Liver (tissue), 8 donors: ENCODE measurements at regions not wholly inside any gene's neighbourhood (a gene's known extent, or its start where the extent isn't known, plus 50 kb on each side); places are given as distances from the start of the nearest gene placed in this dataset.

ENCODE experiments used
- DNase-seq: peaks from one replicate; pipeline ENCODE4 v3.0.0-alpha.2; 2017; ENCODE audit warnings: low spot score
- H3K27ac ChIP-seq, 2 donors: one replicate each; pipeline ENCODE4 v1.7.0; 2013; ENCODE audit warnings: inconsistent platforms in 2 of 2, low read length in 2 of 2, control low read depth in 1 of 2, low read depth in 1 of 2, mild to moderate bottlenecking in 1 of 2
- H3K27me3 ChIP-seq, 4 donors: one replicate each; pipeline versions ENCODE4 v1.6.1 to v1.7.0; 2013; ENCODE audit warnings: low read length in 3 of 4, inconsistent platforms in 1 of 4, mild to moderate bottlenecking in 1 of 4, moderate library complexity in 1 of 4; ENCODE audit not compliant: control insufficient read depth in 4 of 4, insufficient read depth in 4 of 4
- H3K36me3 ChIP-seq, 4 donors: one replicate each; pipeline versions ENCODE4 v1.6.1 to v1.7.0; 2013; ENCODE audit warnings: low read length in 3 of 4, mild to moderate bottlenecking in 3 of 4, low read depth in 1 of 4, moderate library complexity in 1 of 4; ENCODE audit not compliant: control insufficient read depth in 4 of 4, insufficient read depth in 3 of 4
- H3K4me1 ChIP-seq, 4 donors: one replicate each; pipeline versions ENCODE4 v1.6.1 to v1.7.0; 2013; ENCODE audit warnings: low read length in 3 of 4, mild to moderate bottlenecking in 3 of 4, moderate library complexity in 1 of 4; ENCODE audit not compliant: control insufficient read depth in 4 of 4, insufficient read depth in 4 of 4
- H3K4me3 ChIP-seq, 3 donors: one replicate each; pipeline versions ENCODE4 v1.6.1 to v1.7.0; 2013; ENCODE audit warnings: low read length in 3 of 3, control low read depth in 1 of 3, low read depth in 1 of 3, mild to moderate bottlenecking in 1 of 3
- H3K9ac ChIP-seq, 2 donors: one replicate each; pipeline ENCODE4 v1.7.0; 2013; ENCODE audit warnings: low read length in 2 of 2, mild to moderate bottlenecking in 2 of 2, moderate library complexity in 2 of 2, control low read depth in 1 of 2, low read depth in 1 of 2
- H3K9me3 ChIP-seq, 4 donors: one replicate each; pipeline versions ENCODE4 v1.6.1 to v1.7.0; 2013; ENCODE audit warnings: low read length in 3 of 4; ENCODE audit not compliant: control insufficient read depth in 4 of 4
- CTCF ChIP-seq: fragments of 150-350 bp; IDR thresholded peaks from 2 replicates; pipeline ENCODE4 v1.5.1; 2017; ENCODE audit warnings: improper control_type of control experiment, low read depth, low read length; ENCODE audit not compliant: missing input control
- EGR1 ChIP-seq, 2 donors: IDR thresholded peaks; 2 replicates each; pipeline ENCODE4 v1.6.1; 2016 to 2018; ENCODE audit warnings: antibody characterized with exemption in 2 of 2, low read depth in 2 of 2
- FOXA1 ChIP-seq: IDR thresholded peaks from 2 replicates; pipeline ENCODE4 v1.6.1; 2016; ENCODE audit warnings: antibody characterized with exemption
- FOXA2 ChIP-seq: IDR thresholded peaks from 2 replicates; pipeline ENCODE4 v1.6.1; 2016; ENCODE audit warnings: antibody characterized with exemption
- HNF4A ChIP-seq, 2 donors: conservative IDR thresholded peaks; 2 replicates each; pipeline ENCODE4 v1.6.1; 2016; ENCODE audit warnings: antibody characterized with exemption in 2 of 2, mild to moderate bottlenecking in 2 of 2
- HNF4G ChIP-seq: IDR thresholded peaks from 2 replicates; pipeline ENCODE4 v1.6.1; 2016; ENCODE audit warnings: antibody characterized with exemption
- JUND ChIP-seq, 2 donors: IDR thresholded peaks; 2 replicates each; pipeline ENCODE4 v1.6.1; 2016; ENCODE audit warnings: antibody characterized with exemption in 2 of 2
- MAX ChIP-seq: IDR thresholded peaks from 2 replicates; pipeline ENCODE4 v1.6.1; 2016; ENCODE audit warnings: antibody characterized with exemption
- NR2F2 ChIP-seq: IDR thresholded peaks from 2 replicates; pipeline ENCODE4 v1.6.1; 2016; ENCODE audit warnings: antibody characterized with exemption
- RAD21 ChIP-seq, 2 donors: IDR thresholded peaks; 2 replicates each; pipeline ENCODE4 v1.6.1; 2016; ENCODE audit warnings: antibody characterized with exemption in 2 of 2, mild to moderate bottlenecking in 2 of 2
- RXRA ChIP-seq, 2 donors: IDR thresholded peaks; 2 replicates each; pipeline ENCODE4 v1.6.1; 2017 to 2018; ENCODE audit warnings: antibody characterized with exemption in 2 of 2, mild to moderate bottlenecking in 1 of 2
- SP1 ChIP-seq: IDR thresholded peaks from 2 replicates; pipeline ENCODE4 v1.6.1; 2018; ENCODE audit warnings: antibody characterized with exemption, mild to moderate bottlenecking
- TAF1 ChIP-seq: conservative IDR thresholded peaks from 2 replicates; pipeline ENCODE4 v1.6.1; 2016; ENCODE audit warnings: antibody characterized with exemption, mild to moderate bottlenecking
- YY1 ChIP-seq: IDR thresholded peaks from 2 replicates; pipeline ENCODE4 v1.6.1; 2016; ENCODE audit warnings: antibody characterized with exemption, mild to moderate bottlenecking
- ZBTB33 ChIP-seq: IDR thresholded peaks from 2 replicates; pipeline ENCODE4 v1.6.1; 2016; ENCODE audit warnings: antibody characterized with exemption
- WGBS: extraction: QIAGEN DNeasy Blood & Tissue Kit; methylation state at CpG from one replicate; pipeline ENCODE4 v1.1.7; 2013; 5-methylcytosine and 5-hydroxymethylcytosine counted together
- donor health status: healthy.
- donor health status: healthy.
- donor health status: healthy.
- donor health status: healthy.
- donor health status: healthy.

GRCh38 chr15:92273723-92274122 is 120.0 kb upstream of the ST8SIA2 start (continued):
- no peak for TF ChIP-seq CTCF

GRCh38 chr15:92277776-92278175 is 115.9 kb upstream of the ST8SIA2 start:
- Histone ChIP-seq H3K9ac (no peak overlapping the region), H3K4me3 (no peak overlapping the region), H3K27ac (no peak overlapping the region), H3K4me1 (peaks cover 0 to 14% (median 2%) of the 10 kb centered on the region in 4 donors), H3K27me3 (no peaks in the 10 kb centered on the region), H3K36me3 (no peaks in the 10 kb centered on the region), H3K9me3 (no peaks in the 10 kb centered on the region)
- no peak for DNase-seq
- WGBS, result 77% methylated on average over 1 of the region's 1 CpG
- TF ChIP-seq CTCF (peak; percentile 17), ZBTB33 (no peak), NR2F2 (no peak), FOXA2 (no peak), RAD21 (IDR thresholded peaks at IDR 0.05) (peak; percentile 49 to 61), MAX (no peak), EGR1 (IDR thresholded peaks at IDR 0.05; ENCODE audit: low read depth in 2 of 2) (no peak), YY1 (no peak)

- Histone ChIP-seq H3K27ac (no peak overlapping the region), H3K9me3 (no peaks in the 10 kb centered on the region), H3K27me3 (no peaks in the 10 kb centered on the region), H3K4me3 (no peak overlapping the region), H3K4me1 (peaks cover 0 to 14% (median 9%) of the 10 kb centered on the region in 4 donors), H3K36me3 (no peaks in the 10 kb centered on the region), H3K9ac (no peak overlapping the region)
- TF ChIP-seq RXRA (IDR thresholded peaks at IDR 0.05) (peak; percentile 67 to 80), YY1 (peak; percentile 49), SP1 (peak; percentile 42), EGR1 (IDR thresholded peaks at IDR 0.05; ENCODE audit: low read depth in 2 of 2) (no peak), JUND (IDR thresholded peaks at IDR 0.05) (peak in 1 of 2 donors; percentile 55), ZBTB33 (peak; percentile 61), MAX (peak; percentile 71), HNF4G (no peak), FOXA1 (peak; percentile 62), HNF4A (conservative IDR thresholded peaks at IDR 0.05) (peak; percentile 45 to 59), RAD21 (IDR thresholded peaks at IDR 0.05) (no peak), TAF1 (no peak), FOXA2 (peak; percentile 84)
- no peak for DNase-seq
- 15% methylated on average over 2 of the region's 2 CpGs for WGBS
Observed at GRCh38 chr15:92283813-92284212, 109.9 kb upstream of the ST8SIA2 start.
